Head of caudate nucleus (tissue), 42 donors: ENCODE measurements at regions not wholly inside any gene's neighbourhood (a gene's known extent, or its start where the extent isn't known, plus 50 kb on each side); places are given as distances from the start of the nearest gene placed in this dataset.

Experiments used
- DNase-seq, 42 donors: peaks; one replicate each; pipeline versions ENCODE4 v3.0.0 to v3.0.0-alpha.2; 2020 to 2021; ENCODE audit warnings: mixed read lengths in 7 of 42
- intact Hi-C: fragments of 100-400 bp; cut with DNase I; formaldehyde crosslinking; loops from one replicate; pipeline ENCODE4 v1.15.0; 2022

- intact Hi-C loops, result no loop called here
- DNase-seq, result no peak
Measured at GRCh38 chr2:5359397-5359796, 332.8 kb upstream of the SOX11 start.

- intact Hi-C loops, result no loop called here
Measured at GRCh38 chr2:5360081-5360480, 332.1 kb upstream of the SOX11 start.

GRCh38 chr2:5364361-5364760 is 327.8 kb upstream of the SOX11 start:
- intact Hi-C loops, result no loop called here
- no peak for DNase-seq

More at GRCh38 chr2:5360081-5360480, 332.1 kb upstream of the SOX11 start:
- no peak for DNase-seq

- intact Hi-C loops, result no loop called here
- DNase-seq, result peak; percentile 20 to 86 (median 62)
Measured at GRCh38 chr2:5365871-5366461, 326.2 kb upstream of the SOX11 start.

GRCh38 chr2:5367321-5367720 is 324.9 kb upstream of the SOX11 start:
- no peak for DNase-seq
- intact Hi-C loops, result no loop called here

- intact Hi-C loops, result no loop called here
- DNase-seq, result no peak
Measured at GRCh38 chr2:5368263-5368662, 323.9 kb upstream of the SOX11 start.

- no peak for DNase-seq
- intact Hi-C loops, result no loop called here
Measured at GRCh38 chr2:5369510-5369909, 322.7 kb upstream of the SOX11 start.

- intact Hi-C loops, result no loop called here
- DNase-seq, result no peak
Measured at GRCh38 chr2:5370158-5370557, 322.0 kb upstream of the SOX11 start.

- no peak for DNase-seq
- intact Hi-C loops, result no loop called here
Measured at GRCh38 chr2:5372141-5372540, 320.0 kb upstream of the SOX11 start.

GRCh38 chr2:5373200-5373599 is 319.0 kb upstream of the SOX11 start:
- peak in 4 of 42 donors; percentile 17 to 27 (median 18) for DNase-seq
- intact Hi-C loops, result no loop called here

GRCh38 chr2:5374762-5375161 is 317.4 kb upstream of the SOX11 start:
- intact Hi-C loops, result no loop called here
- no peak for DNase-seq

- intact Hi-C loops, result no loop called here
- no peak for DNase-seq
Measured at GRCh38 chr2:5377323-5377722, 314.9 kb upstream of the SOX11 start.

GRCh38 chr2:5379811-5380210 is 312.4 kb upstream of the SOX11 start:
- DNase-seq, result no peak
- intact Hi-C loops, result no loop called here

- intact Hi-C loops, result no loop called here
Measured at GRCh38 chr2:5385596-5385995, 306.6 kb upstream of the SOX11 start.

GRCh38 chr2:5387406-5387805 is 304.8 kb upstream of the SOX11 start:
- intact Hi-C loops, result no loop called here
- DNase-seq, result no peak

More at GRCh38 chr2:5385596-5385995, 306.6 kb upstream of the SOX11 start:
- DNase-seq, result no peak

GRCh38 chr2:5389740-5390139 is 302.4 kb upstream of the SOX11 start:
- intact Hi-C loops, result no loop called here
- no peak for DNase-seq

- intact Hi-C loops, result no loop called here
- no peak for DNase-seq
Measured at GRCh38 chr2:5391362-5391761, 300.8 kb upstream of the SOX11 start.

- no peak for DNase-seq
- intact Hi-C loops, result no loop called here
Measured at GRCh38 chr2:5392658-5393057, 299.5 kb upstream of the SOX11 start.

- DNase-seq, result no peak
- intact Hi-C loops, result no loop called here
Measured at GRCh38 chr2:5393474-5393873, 298.7 kb upstream of the SOX11 start.

GRCh38 chr2:5394223-5394622 is 298.0 kb upstream of the SOX11 start:
- intact Hi-C loops, result no loop called here
- no peak for DNase-seq

GRCh38 chr2:5401115-5401657 is 291.0 kb upstream of the SOX11 start:
- DNase-seq, result no peak
- intact Hi-C loops, result no loop called here

- intact Hi-C loops, result no loop called here
Measured at GRCh38 chr2:5403392-5403791, 288.8 kb upstream of the SOX11 start.

More at GRCh38 chr2:5403392-5403791, 288.8 kb upstream of the SOX11 start:
- DNase-seq, result no peak
